Lower leg skin (tissue), 3 donors: ENCODE measurements at regions not wholly inside any gene's neighbourhood (a gene's known extent, or its start where the extent isn't known, plus 50 kb on each side); places are given as distances from the start of the nearest gene placed in this dataset.

Experiments used
- CTCF ChIP-seq, 3 donors: fragments of 450-650 bp; IDR thresholded peaks; one replicate each; pipeline ENCODE4 v1.5.1; 2016; ENCODE audit warnings: antibody characterized with exemption in 3 of 3, mild to moderate bottlenecking in 3 of 3, moderate library complexity in 2 of 3
- POLR2A ChIP-seq, 2 donors: fragments of 450-650 bp; IDR thresholded peaks; one replicate each; pipeline ENCODE4 v1.6.1; 2016 to 2017; ENCODE audit warnings: antibody characterized with exemption in 2 of 2, mild to moderate bottlenecking in 1 of 2, moderate library complexity in 1 of 2

DNA sequence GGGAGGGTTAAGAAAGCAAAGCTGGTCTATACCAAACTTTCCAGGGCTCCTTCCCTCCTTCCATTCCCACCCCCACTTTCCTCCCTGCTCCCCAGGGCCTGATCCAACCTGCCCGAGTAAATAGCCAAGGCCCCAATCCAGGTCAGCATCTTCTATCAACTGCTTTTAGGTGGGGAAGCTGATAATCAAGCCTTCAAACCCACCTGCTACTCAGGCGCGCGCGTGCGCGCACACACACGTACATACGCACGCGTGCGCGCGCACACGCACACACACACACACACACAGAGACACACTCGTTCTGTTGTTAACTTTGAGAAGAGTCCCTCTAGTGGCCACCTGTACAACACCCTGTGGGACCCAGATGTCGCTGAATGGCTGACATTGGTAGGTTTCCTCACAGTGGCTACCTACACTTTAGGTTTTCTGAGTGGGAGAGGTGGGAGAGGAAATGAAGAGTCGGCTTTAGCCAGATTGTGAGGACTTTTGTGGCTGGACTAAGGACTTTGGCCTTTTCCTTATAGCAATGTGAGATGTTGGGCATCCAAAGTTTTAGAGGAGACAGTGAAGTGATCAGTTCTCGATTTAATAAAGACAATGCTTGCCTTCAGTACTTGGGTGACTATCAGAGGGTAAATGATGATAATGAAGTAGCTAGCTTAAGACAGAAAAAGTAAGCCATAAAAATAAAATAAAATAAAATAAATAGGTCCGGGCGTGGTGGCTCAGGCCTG lies 179.9 kb upstream of the C2CD4B start:
- TF ChIP-seq CTCF (IDR thresholded peaks at IDR 0.05), result no peak
- TF ChIP-seq POLR2A (IDR thresholded peaks at IDR 0.05), result no peak
